CD4-positive, alpha-beta T cell treated with Interleukin-1 beta for 1 hour (primary cell): ENCODE measurements at regions not wholly inside any gene's neighbourhood (a gene's known extent, or its start where the extent isn't known, plus 50 kb on each side); places are given as distances from the start of the nearest gene placed in this dataset.
A peak's percentile ranks its signal among the peaks of the same experiment; 100 is the strongest.

Experiments used
- DNase-seq, 2 donors: peaks; one replicate each; pipeline ENCODE4 v3.0.0-alpha.2; 2020 to 2022

- DNase-seq, result no peak
Measured at GRCh38 chr4:140316799-140317198, 56.6 kb upstream of the SCOC start.

GRCh38 chr4:140315970-140316369 lies 57.5 kb upstream of the SCOC start:
- no peak for DNase-seq

- no peak for DNase-seq
Measured at GRCh38 chr4:140315438-140315837, 58.0 kb upstream of the SCOC start.

GRCh38 chr4:140315019-140315418 lies 58.4 kb upstream of the SCOC start:
- DNase-seq, result no peak

- DNase-seq, result no peak
Measured at GRCh38 chr4:140312100-140312499, 61.3 kb upstream of the SCOC start.

GRCh38 chr4:140311257-140311835 lies 62.1 kb upstream of the SCOC start:
- no peak for DNase-seq

GRCh38 chr4:140309124-140309870 lies 64.1 kb upstream of the SCOC start:
- no peak for DNase-seq

- DNase-seq, result no peak
Measured at GRCh38 chr4:140308366-140309123, 64.9 kb upstream of the SCOC start.

GRCh38 chr4:140305053-140305452 lies 68.4 kb upstream of the SCOC start:
- no peak for DNase-seq

GRCh38 chr4:140304346-140304745 lies 69.1 kb upstream of the SCOC start:
- DNase-seq, result no peak

GRCh38 chr4:140302151-140302859 lies 71.1 kb upstream of the SCOC start:
- DNase-seq, result no peak

- peak in 1 of 2 donors; percentile 2 for DNase-seq
Measured at GRCh38 chr4:140300271-140300970, 73.0 kb upstream of the SCOC start.

GRCh38 chr4:140298001-140298400 lies 75.4 kb upstream of the SCOC start:
- DNase-seq, result no peak

GRCh38 chr4:140297221-140297570 lies 76.2 kb upstream of the SCOC start:
- no peak for DNase-seq

GRCh38 chr4:140296335-140297220 lies 76.9 kb upstream of the SCOC start:
- DNase-seq, result no peak

- DNase-seq, result no peak
Measured at GRCh38 chr4:140293979-140294378, 79.5 kb upstream of the SCOC start.

- no peak for DNase-seq
Measured at GRCh38 chr4:140291259-140291658, 82.2 kb upstream of the SCOC start.

- no peak for DNase-seq
Measured at GRCh38 chr4:140289486-140289885, 84.0 kb upstream of the SCOC start.

GRCh38 chr4:140286456-140286855 lies 87.0 kb upstream of the SCOC start:
- no peak for DNase-seq

- no peak for DNase-seq
Measured at GRCh38 chr4:140284456-140284855, 89.0 kb upstream of the SCOC start.

GRCh38 chr4:140281828-140282552 lies 91.5 kb upstream of the SCOC start:
- no peak for DNase-seq
